NCI-H187 (cell line): ENCODE measurements at regions not wholly inside any gene's neighbourhood (a gene's known extent, or its start where the extent isn't known, plus 50 kb on each side); places are given as distances from the start of the nearest gene placed in this dataset.
"Not testable (repeated sequence)": the region's sequence is repeated elsewhere in the genome, so short reads cannot be mapped to it uniquely, and the experiment has no call there.

Experiments used
- DNase-seq, 2 experiments: peaks; one replicate each; lab custom pipeline; 2025; lab: John Stamatoyannopoulos, UW

DNA sequence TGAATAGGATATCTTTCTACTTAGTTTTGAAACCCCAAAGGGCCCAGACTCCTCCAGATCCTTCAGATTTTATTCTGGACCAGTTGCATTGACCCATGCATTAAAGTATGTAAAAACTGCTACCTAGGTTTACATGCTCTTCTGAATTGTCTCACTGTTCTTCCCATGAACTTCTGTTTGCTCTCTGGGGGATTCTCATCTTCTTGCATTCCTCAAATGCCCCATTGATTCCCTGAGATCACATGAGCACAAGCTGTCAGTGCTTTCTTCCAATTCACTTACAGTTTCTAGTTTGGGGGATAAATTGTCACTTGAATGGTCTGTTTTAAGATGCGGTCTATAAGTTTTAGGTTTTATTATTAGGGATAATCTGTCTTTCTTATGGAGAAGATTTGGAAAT, 188.9 kb upstream of the KIF2B start:
- DNase-seq: no peak

DNA sequence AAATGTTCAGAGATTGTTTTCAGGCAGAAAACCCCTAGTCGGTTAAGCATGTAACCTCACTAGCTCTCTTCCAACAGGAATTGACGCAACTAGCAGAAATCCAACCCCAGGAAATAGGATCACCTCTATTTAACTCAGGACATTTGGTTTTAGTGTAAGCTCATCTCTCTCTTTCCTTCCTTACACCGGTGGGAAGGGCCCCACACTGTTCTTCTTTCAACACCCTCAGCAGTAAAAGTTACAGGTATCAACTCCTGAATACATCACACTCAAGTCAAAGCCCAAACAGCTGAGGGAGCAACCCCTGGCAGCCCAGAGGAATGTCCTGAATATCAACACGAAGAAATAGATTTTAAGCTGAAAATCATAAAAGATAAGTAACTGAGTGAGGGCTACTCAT, 191.2 kb upstream of the KIF2B start:
- no peak for DNase-seq

DNA sequence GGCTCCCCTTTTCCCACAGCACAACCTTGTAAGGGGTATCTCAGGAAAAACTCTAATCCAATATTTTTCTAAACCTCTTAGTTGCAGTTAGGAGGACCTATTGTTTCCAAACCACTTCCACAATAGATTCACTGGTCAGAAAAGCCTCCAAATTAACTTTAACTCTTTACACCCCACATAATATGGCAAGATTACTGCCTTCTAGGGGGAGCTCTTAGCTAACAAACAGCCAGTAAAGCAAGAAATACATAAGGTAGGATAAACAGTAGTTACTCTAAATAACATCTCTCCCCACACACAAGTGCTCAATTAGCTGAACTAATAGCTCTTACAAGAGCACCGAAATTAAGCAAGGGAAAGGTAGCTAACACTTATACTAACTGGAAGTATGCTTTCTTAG, 192.1 kb upstream of the KIF2B start:
- no peak for DNase-seq

DNA sequence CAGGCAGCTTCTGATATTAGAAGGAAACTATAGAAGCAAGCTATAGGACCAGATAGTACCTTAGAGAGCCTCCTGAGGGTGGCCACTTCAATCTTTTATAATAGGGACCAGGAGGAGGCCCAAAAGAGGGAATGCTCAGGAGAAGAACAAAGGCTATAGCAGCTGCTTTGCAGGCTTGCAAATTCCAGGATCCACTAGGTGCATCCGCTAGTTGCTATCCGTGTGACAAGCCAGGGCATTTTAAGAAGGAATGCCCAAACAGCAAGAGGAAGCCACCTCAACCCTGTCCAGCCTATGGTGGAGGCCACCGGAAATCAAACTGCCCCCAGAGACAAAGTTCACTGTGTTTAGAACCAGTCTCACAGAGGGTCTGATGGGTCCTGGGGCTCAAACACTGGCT, 192.6 kb upstream of the KIF2B start:
- no peak for DNase-seq

DNA sequence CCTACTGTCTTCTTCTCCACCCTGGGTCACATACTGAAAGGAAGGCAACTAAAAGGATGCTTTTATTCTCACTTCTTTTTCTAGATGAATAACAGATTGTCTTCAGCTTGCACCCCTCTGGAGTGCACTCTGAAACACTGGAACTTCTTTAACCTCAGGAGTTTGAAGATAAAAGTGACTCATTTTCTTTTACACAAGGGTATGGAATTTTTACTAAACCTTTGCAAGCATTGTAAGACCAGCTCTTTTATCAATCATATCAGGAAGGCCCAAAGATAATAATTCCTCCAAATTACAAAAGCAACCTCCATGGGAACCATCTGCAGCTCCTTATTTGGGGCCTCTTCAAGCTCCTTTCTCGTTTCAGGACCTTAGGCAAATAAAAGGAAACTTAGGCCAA, 193.5 kb upstream of the KIF2B start:
- no peak for DNase-seq

DNA sequence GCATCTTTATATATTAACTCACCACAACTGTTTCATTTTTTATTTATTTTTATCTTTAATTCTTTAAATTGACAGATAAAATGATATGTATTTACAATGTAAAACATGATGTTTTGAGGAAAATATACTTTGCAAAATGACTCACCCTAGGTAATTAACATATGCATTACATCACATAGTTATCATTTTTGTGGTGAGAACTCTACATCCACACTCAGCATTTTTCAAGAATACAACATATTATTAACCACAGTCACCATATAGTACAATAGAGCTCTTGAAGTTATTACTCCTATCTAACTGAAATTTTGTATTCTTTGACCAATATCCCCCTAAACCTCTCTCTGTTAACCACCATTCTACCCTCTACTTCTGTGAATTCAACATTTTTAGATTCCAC, 194.7 kb upstream of the KIF2B start:
- DNase-seq: no peak

DNA sequence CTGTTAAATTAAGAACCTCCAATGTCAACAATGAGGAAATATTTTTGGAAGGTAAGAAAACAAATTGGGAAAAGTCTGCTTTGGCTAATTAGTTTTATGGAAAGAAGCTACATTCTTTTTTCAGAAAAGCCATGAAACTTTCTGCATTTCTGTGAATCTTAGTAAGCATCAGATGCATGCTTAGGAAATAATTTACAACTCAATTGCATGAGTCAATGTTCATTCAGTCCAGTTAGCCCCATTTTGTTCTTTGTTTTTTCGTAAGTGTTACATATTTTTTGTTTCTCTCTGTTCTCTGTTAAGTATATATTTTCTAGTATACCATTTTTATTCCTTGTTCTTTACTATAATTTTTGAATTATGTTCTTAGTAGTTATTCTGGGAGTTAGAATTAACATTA, 195.2 kb upstream of the KIF2B start:
- no peak for DNase-seq

DNA sequence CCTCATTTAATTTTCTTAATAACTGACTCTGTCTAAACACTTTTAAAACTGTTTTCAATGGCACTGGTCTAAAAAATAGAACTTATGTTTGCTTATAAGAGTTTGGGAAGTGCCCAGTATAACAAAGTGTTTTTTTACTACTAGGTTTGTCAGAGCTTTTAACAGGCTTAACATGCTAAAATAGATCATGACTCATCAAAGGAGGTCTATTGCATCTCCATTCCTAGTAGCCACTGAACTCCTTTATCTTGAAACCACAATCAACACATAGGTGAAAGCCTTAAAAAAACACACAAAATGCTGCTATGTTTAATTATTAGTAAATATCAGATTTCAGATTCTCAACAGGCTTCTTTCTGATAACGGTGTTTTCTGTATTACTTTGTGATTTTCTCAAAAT, 196.4 kb upstream of the KIF2B start:
- no peak for DNase-seq

DNA sequence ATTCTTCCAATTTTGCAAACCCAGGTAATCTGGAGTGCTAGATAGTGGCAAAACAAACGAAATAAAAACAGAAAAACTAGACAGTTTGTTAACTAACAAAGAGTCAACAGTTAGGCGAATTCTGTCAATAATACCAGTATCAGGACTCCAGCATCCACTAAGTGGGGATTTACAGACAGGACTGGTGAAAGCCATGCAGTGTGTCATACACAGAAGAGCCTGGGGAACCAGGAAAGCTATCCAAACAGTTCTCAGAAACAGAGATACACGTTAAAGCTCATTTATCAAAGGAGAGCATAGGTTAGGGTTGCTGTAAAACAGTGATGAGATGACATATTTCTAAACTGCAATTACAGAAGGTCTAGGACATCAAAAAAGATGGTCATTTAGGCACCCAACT, 203.7 kb upstream of the KIF2B start:
- no peak for DNase-seq

DNA sequence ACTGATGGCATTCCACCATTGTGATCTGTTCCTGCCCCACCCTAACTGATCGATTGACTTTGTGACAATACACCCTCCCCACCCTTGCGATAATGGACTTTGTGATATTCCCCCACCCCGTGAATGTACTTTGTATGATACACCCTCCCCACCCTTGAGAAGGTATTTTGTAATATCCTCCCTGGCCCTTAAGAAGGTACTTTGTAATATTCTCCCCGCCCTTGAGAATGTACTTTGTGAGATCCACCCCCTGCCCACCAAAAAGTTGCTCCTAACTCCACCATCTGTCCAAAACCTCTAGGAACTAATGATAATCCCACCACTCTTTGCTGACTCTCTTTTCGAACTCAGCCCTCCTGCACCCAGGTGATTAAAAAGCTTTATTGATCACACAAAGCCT, 214.5 kb upstream of the KIF2B start:
- DNase-seq: not testable (repeated sequence)

DNA sequence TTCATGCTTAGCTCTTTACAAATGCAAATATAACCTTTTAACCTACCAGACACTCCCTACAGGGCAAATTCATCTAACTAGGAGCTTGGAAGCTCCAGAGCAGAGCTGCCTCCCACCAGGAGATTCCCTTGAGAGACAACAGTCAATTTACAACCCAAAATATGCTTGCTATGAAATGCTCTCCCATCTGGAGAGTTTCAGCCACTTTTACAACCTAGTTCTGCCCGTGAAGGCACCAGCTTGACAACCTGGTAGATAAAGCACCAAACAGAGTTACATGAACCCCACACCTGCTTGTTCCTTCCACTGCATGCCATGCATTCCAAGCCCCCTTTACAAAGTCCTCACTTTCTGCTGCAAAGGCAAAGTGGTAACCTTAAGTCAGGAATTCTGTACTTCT, 215.3 kb upstream of the KIF2B start:
- DNase-seq: no peak

DNA sequence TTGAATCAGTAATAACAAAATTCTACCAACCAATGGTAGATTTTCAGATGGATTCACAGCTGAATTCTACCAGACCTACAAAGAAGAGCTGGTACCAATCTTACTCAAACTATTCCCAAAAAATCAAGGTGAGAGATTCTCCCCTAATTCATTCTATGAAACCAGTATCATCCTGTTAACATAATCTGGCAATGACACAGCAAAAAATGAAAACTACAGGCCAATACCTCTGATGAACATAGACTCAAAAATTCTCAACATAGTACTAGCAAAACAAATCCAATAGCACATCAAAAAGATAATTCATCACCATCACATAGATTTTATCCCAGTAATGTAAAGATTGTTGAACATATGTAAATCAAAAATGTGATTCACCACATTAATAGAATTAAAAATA, 234.4 kb upstream of the KIF2B start:
- DNase-seq: no peak

DNA sequence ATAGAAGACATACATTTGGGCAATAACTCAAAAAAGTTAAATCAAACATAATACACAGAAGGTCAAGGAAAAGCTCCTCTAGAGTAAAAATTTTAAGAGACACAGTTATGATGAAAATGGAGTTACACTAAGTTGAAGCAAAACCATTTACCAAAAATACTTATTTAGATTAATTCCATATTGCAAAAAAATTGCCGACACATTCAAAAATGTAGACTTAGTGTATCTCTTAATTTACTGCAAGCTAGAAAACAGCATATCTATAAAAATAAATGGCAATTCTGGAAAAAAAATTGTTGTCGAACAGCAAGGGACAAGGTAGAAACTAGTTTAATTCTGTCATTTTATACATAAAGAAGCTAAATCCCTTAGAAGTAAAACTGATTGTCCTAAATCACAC, 248.7 kb upstream of the KIF2B start:
- no peak for DNase-seq

DNA sequence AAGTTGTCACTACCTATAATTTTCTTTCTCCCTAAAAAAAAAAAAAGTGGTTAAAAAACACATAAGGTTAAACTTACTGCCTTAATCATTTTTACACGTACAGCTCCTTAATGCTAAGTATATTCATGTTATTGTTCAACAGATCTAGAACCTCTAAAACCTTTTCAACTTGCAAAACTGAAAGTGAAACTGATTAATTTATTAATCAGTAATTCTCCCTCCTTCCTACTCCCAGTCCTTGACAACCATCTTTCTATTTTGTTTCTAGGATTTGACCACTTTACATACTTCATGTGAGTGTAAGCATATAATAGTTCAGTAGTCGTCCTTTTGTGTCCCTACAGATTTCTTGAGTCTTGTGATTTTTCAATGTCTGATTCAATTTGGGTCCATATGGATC, 251.4 kb upstream of the KIF2B start:
- no peak for DNase-seq

DNA sequence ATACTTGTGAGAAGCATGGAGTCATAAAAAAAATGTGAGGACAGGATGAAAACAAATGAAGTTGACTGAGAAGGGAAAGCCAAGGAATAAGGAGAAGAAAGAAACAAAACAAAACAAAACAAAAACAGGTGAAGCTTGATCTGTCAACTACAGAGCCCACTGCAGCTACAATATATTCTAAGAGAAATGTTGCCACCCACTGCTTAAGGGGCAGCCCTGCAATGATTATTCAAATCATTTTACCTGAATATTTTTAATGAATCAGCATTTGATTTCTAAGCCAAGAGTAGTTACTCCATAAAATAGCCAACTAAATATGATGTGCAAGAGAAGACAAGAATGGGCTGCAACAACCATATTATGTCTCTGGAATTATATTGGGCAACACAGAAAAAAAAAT, 252.0 kb upstream of the KIF2B start:
- no peak for DNase-seq

DNA sequence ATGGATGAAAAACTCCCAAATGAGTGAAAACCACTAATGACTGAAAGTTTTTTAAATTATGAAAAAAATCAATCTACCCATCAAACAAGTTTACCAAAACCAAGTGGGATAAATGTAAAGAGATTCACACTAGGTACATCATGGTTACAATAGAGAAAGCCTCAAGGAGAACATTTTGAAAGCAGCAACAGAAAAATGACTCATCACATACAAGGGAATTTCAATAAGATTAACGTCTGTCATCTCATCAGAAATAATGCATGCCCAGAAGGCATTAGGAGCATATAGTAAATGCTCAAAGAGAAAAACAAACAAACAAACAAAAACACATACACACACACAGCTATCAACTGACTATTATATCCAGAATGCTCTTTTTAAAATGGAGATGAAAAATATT, 261.8 kb upstream of the KIF2B start:
- DNase-seq: no peak

DNA sequence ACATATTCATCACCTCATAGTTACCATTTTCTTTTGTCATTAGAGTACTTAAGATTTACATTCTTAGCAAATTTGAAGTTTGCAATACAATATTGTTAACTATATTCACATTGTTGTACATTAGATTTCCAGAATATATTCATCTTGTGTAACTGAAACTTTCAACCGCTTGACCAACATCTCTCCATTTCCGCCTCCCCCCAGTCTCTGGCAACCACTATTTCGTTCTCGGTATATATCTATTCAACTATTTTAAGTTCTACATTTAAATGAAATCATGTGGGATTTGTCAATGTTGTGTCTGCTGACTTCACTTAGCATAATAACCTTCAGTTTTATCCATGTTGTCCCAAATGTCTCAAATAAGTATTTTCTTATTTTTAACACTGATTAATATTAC, 274.5 kb upstream of the KIF2B start:
- DNase-seq: no peak

DNA sequence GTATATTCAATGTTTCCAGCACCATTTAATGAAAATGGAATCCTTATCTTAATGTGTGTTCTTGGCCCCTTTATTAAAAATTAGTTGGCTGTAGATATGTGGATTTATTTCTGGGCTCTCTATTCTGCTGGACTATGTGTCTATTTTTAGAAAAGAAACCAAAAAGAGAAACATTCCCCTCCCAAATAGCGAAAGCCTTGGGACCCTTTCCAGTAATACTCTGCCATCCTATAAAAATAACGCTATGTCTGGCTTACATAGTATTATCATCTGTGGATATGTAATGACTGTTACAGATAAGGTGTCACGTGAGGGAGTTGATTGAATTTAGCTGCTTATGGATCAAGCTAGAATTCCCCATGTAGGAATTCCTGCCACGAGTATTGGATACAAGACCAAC, 279.3 kb upstream of the KIF2B start:
- no peak for DNase-seq

DNA sequence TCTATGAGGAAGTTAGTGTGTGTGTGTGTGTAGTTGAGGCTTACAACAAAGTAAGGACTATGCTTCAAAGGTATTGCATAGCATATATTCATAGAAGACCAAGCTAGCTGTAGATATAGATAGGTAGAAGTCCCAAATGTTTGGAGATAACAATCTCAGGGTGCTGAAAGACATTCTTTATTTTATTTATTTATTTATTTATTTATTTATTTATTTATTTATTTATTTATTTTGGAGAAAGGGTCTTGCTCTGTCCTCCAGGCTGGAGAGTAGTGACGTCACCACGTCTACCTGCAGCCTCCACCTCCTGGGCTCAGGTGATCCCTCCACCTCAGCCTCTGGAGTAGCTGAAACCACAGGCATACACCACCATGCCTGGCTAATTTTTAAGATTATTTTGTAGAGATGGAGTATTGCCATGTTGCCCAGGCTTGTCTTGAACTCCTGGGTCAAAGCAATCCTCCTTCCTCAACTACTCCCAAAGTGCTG, 284.6 kb upstream of the KIF2B start:
- no peak for DNase-seq

DNA sequence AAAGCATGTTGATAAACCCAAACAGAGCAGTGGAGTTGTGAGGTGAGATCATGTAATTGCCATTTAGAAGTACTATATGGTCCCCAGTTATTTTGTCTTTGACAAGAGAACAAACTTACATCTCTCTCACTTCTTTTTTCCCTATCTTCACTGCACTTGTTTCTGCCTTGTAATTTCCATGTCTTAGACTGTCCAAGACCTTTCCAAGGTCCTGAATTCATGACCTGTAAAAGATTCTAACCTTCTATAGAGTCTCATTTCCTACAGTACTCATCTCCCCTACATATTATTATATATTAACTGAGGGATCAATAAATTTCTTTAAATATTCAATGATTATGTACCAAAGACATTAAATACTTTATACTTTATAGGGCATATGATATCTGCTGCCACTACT, 295.3 kb upstream of the KIF2B start:
- no peak for DNase-seq

DNA sequence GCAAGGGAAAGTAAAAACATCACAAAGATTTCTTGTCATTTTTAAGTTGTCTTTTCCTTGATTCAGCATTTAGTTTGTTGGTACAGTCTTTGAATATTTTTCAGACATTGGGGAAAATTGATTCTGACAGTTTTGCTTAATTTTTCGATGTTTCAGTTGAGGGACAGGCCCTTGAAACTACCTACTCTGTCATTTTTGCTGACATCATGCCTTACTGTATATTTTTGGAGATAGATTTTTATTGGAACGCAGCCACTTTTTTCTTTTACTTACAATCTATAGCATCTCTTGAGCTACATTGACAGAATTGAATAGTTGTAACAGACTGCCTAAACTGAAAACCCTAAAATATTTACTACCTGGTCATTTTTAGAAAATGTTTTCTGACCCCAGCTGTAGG, 297.1 kb upstream of the KIF2B start:
- DNase-seq: no peak

DNA sequence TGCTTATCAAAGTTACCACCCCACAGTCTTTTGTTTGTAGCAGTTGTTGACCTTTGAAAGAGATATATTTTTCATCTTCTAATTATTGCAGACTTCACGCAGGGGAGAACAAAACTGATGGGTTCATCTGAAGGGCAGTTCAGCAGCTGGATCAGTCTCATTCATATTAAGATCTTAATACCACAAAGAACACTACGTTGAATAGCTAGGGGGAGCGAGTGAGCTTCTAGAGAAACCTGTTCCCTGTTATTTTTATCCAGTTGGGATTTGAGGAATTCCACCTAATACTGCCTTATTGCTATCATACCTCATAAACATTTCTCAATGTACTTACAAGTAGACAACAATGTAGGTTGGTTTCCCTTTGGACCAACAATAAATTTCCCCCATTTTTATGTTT, 306.1 kb upstream of the KIF2B start:
- no peak for DNase-seq

DNA sequence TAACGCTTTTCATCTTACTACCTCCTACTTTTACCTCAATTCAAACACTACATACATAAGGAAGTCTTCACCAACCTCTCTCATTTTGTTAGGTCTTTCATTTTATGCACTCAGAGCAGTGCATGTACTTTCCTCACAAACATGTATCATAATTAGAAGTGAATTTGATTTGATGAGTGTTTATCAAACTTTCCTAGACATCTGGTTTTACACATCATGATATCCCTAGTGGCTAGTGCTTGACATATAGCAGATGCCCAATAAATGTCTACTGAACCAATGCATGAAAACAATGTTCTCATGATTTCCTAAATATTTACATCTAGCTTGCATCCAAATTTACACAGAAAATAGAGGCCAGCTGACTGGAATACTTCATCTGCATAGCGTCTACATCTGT, 323.4 kb upstream of the KIF2B start:
- no peak for DNase-seq

DNA sequence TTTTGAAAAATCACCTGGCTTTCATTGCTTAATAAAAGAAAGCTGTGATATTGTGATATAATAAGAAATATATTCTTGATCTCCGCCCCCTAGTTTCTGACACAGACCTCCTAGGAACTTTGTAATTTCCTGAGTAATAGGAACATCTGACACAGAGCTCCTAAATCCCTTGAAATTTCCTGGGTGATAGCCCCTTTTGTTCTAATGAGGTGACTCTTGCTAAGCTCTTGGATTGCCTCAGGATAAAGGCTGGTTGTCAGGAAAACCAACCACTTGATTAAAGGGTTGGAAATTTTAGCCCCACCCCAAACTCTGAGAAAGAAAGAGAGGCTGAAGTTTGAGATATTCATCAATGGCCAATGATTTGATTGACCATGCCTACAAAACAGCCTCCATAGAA, 326.4 kb upstream of the KIF2B start:
- DNase-seq: no peak

DNA sequence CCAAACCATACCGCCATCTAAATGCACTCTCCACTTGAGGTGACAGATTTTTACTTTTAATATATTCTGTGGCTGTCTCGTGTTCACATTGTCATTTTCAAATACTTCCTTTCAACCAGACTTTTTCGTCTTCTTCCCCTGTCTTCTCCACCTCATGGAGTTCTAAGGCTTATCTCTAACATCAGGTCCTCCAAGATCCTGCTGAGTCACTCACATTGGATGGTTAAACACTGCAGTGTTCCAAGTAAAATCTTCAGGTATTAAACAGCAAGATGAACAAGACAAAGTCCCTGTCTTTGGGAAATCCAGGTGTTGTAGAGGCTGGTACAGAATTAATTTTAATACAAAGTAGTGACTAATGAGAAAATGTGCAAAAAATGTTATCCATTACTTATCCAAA, 330.2 kb upstream of the KIF2B start:
- no peak for DNase-seq
